ENCODE measurements at regions not wholly inside any gene's neighbourhood (a gene's known extent, or its start where the extent isn't known, plus 50 kb on each side); places are given as distances from the start of the nearest gene placed in this dataset.

- no peaks in the 10 kb centered on the region for H3K4me1 ChIP-seq (ENCODE audit: control insufficient read depth, insufficient read depth, low read length)
- ChIA-PET SMC1A (ENCODE audit: uncharacterized antibody, unreplicated experiment) (no interaction called here), POLR2A (no interaction called here), CTCF (no interaction called here), RAD21 (ENCODE audit: unreplicated experiment) (no interaction called here)
- no peaks in the 10 kb centered on the region for H3K79me2 ChIP-seq (ENCODE audit: control insufficient read depth, insufficient read depth, low read length)
- H4K20me1 ChIP-seq (ENCODE audit: control insufficient read depth, insufficient read depth), result no peaks in the 10 kb centered on the region
- no peaks in the 10 kb centered on the region for H3K36me3 ChIP-seq (ENCODE audit: control insufficient read depth in 2 of 2, insufficient read depth in 2 of 2, low read length in 1 of 2)
- 15% methylated on average over 4 of the region's 4 CpGs for WGBS (ENCODE audit: insufficient coverage, insufficient replicate concordance, low lambda C conversion rate, missing lambda C conversion rate)
- no peaks in the 10 kb centered on the region for H3K27me3 ChIP-seq (replicated peaks in 1 of 2; ENCODE audit: control insufficient read depth in 2 of 2, insufficient read depth in 2 of 2, low read length in 1 of 2)
- no peak overlapping the region for H2AFZ ChIP-seq (ENCODE audit: control insufficient read depth, low read depth, low read length)
- no TSS peak for BruUV-seq (replicated peaks)
- intact Hi-C loops (cut with micrococcal nuclease; ENCODE audit: unreplicated experiment), result no loop called here
- H3K27ac ChIP-seq (ENCODE audit: control insufficient read depth, insufficient read depth), result no peak overlapping the region
- in situ Hi-C loops (cut with MboI), result no loop called here
- H3K4me3 ChIP-seq, result no peak overlapping the region
- no peak overlapping the region for H3K4me2 ChIP-seq (ENCODE audit: control insufficient read depth, insufficient read depth)
- no peak for FAIRE-seq
- H3K9me3 ChIP-seq (replicated peaks; ENCODE audit: control insufficient read depth, insufficient read depth, low read length), result no peaks in the 10 kb centered on the region
- ATAC-seq, result no peak
- no peak overlapping the region for H3K9ac ChIP-seq (ENCODE audit: control insufficient read depth, insufficient read depth, low read length)
- DNase-seq (ENCODE audit: low read depth, low spot score), result no peak
- no peak for TF ChIP-seq SMAD1 (IDR thresholded peaks at IDR 0.05; ENCODE audit: low read depth, partially characterized antibody)
- no peak for TF ChIP-seq IKZF1 (conservative IDR thresholded peaks at IDR 0.05)
- TF ChIP-seq, protein P1, sequence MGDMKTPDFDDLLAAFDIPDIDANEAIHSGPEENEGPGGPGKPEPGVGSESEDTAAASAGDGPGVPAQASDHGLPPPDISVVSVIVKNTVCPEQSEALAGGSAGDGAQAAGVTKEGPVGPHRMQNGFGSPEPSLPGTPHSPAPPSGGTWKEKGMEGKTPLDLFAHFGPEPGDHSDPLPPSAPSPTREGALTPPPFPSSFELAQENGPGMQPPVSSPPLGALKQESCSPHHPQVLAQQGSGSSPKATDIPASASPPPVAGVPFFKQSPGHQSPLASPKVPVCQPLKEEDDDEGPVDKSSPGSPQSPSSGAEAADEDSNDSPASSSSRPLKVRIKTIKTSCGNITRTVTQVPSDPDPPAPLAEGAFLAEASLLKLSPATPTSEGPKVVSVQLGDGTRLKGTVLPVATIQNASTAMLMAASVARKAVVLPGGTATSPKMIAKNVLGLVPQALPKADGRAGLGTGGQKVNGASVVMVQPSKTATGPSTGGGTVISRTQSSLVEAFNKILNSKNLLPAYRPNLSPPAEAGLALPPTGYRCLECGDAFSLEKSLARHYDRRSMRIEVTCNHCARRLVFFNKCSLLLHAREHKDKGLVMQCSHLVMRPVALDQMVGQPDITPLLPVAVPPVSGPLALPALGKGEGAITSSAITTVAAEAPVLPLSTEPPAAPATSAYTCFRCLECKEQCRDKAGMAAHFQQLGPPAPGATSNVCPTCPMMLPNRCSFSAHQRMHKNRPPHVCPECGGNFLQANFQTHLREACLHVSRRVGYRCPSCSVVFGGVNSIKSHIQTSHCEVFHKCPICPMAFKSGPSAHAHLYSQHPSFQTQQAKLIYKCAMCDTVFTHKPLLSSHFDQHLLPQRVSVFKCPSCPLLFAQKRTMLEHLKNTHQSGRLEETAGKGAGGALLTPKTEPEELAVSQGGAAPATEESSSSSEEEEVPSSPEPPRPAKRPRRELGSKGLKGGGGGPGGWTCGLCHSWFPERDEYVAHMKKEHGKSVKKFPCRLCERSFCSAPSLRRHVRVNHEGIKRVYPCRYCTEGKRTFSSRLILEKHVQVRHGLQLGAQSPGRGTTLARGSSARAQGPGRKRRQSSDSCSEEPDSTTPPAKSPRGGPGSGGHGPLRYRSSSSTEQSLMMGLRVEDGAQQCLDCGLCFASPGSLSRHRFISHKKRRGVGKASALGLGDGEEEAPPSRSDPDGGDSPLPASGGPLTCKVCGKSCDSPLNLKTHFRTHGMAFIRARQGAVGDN (IDR thresholded peaks at IDR 0.05), result no peak
- TF ChIP-seq NFYA (IDR thresholded peaks at IDR 0.05; ENCODE audit: borderline replicate concordance, low read depth, low read length), result no peak
- no peak for TF ChIP-seq CUX1 (IDR thresholded peaks at IDR 0.05; ENCODE audit: insufficient replicate concordance, low read depth, low read length)
- TF ChIP-seq, protein P2, sequence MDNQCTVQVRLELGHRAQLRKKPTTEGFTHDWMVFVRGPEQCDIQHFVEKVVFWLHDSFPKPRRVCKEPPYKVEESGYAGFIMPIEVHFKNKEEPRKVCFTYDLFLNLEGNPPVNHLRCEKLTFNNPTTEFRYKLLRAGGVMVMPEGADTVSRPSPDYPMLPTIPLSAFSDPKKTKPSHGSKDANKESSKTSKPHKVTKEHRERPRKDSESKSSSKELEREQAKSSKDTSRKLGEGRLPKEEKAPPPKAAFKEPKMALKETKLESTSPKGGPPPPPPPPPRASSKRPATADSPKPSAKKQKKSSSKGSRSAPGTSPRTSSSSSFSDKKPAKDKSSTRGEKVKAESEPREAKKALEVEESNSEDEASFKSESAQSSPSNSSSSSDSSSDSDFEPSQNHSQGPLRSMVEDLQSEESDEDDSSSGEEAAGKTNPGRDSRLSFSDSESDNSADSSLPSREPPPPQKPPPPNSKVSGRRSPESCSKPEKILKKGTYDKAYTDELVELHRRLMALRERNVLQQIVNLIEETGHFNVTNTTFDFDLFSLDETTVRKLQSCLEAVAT (IDR thresholded peaks at IDR 0.05), result no peak
- TF ChIP-seq CBX3 (IDR thresholded peaks at IDR 0.05; ENCODE audit: borderline replicate concordance, low read depth), result no peak
- TF ChIP-seq CREB1 (IDR thresholded peaks at IDR 0.05; ENCODE audit: low read depth), result no peak
- TF ChIP-seq GABPA (IDR thresholded peaks at IDR 0.05; ENCODE audit: low read depth), result no peak
- no peak for TF ChIP-seq MXI1 (IDR thresholded peaks at IDR 0.05; ENCODE audit: low read depth, low read length)
- no peak for TF ChIP-seq ZNF384 (IDR thresholded peaks at IDR 0.05; ENCODE audit: borderline replicate concordance, low read depth, low read length)
- TF ChIP-seq MEF2A (IDR thresholded peaks at IDR 0.05; ENCODE audit: insufficient read depth, low read depth, low read length), result no peak
- TF ChIP-seq RB1 (IDR thresholded peaks at IDR 0.05; ENCODE audit: borderline replicate concordance), result no peak
- TF ChIP-seq EZH2 (IDR thresholded peaks at IDR 0.05; ENCODE audit: borderline replicate concordance, control insufficient read depth, low read depth, low read length), result no peak
- no peak for TF ChIP-seq TCF3 (IDR thresholded peaks at IDR 0.05; ENCODE audit: borderline replicate concordance, insufficient read depth, low read depth, low read length)
Observed at GRCh38 chr17:55897301-55897700, 146.4 kb downstream of the PCTP start.
